Esophagus muscularis mucosa (tissue), 4 donors: ENCODE measurements at regions not wholly inside any gene's neighbourhood (a gene's known extent, or its start where the extent isn't known, plus 50 kb on each side); places are given as distances from the start of the nearest gene placed in this dataset.

ENCODE experiments used
- DNase-seq: peaks from one replicate; pipeline ENCODE4 v3.0.0-alpha.2; 2017; ENCODE audit errors: extremely low spot score
- H3K27ac ChIP-seq, 4 donors: fragments of 200-600 bp; sonication (generic); replicated peaks in 1 of 4; 1 replicate in 3 of 4; 2 replicates in 1 of 4; pipeline ENCODE4 v1.5.1; 2016 to 2019; ENCODE audit warnings: mild to moderate bottlenecking in 1 of 4
- H3K27me3 ChIP-seq, 4 donors: fragments of 200-600 bp; sonication (generic); one replicate each; pipeline versions ENCODE4 v1.5.1 to v1.6.0; 2016 to 2019
- H3K36me3 ChIP-seq, 4 donors: fragments of 200-600 bp; sonication (generic); one replicate each; pipeline ENCODE4 v1.5.1; 2016 to 2019
- H3K4me1 ChIP-seq, 4 donors: fragments of 200-600 bp; sonication (generic); one replicate each; pipeline ENCODE4 v1.5.1; 2016 to 2019
- H3K4me3 ChIP-seq, 4 donors: fragments of 200-600 bp; sonication (generic); 1 replicate in 2 of 4; 2 replicates in 2 of 4; pipeline ENCODE4 v1.5.1; 2016 to 2019; ENCODE audit warnings: mild to moderate bottlenecking in 4 of 4, moderate library complexity in 1 of 4
- H3K9me3 ChIP-seq, 4 donors: fragments of 200-600 bp; sonication (generic); 1 replicate in 3 of 4; 2 replicates in 1 of 4; pipeline ENCODE4 v1.5.1; 2016 to 2019
- EP300 ChIP-seq: sonication (generic); formaldehyde crosslinking; IDR thresholded peaks from one replicate; pipeline ENCODE4 v1.6.1; 2017; ENCODE audit warnings: antibody characterized with exemption
- POLR2A ChIP-seq: fragments of 450-650 bp; IDR thresholded peaks from one replicate; pipeline ENCODE4 v1.6.1; 2017; ENCODE audit warnings: antibody characterized with exemption, moderate library complexity, mild to moderate bottlenecking, low read depth
- POLR2AphosphoS5 ChIP-seq, 2 donors: sonication (generic); formaldehyde crosslinking; IDR thresholded peaks; one replicate each; pipeline ENCODE4 v1.6.1; 2017; ENCODE audit warnings: antibody characterized with exemption in 2 of 2
- WGBS: methylation state at CpG from one replicate; pipeline ENCODE4 v1.1.5; 2018; 5-methylcytosine and 5-hydroxymethylcytosine counted together
- intact Hi-C: fragments of 100-400 bp; cut with DNase I; formaldehyde crosslinking; loops from one replicate; pipeline ENCODE4 v1.15.1; 2023
- TF ChIP-seq, protein P1 (sequence below), 3 experiments: fragments of 200-600 bp in 2 of 3; fragments of 450-650 bp in 1 of 3; sonication (generic) in 2 of 3; IDR thresholded peaks; one replicate each; pipeline ENCODE4 v1.5.1; 2017 to 2019; ENCODE audit warnings: antibody characterized with exemption in 3 of 3, mild to moderate bottlenecking in 2 of 3, moderate library complexity in 1 of 3

- 56% methylated on average over 2 of the region's 2 CpGs for WGBS
- no peaks in the 10 kb centered on the region for H3K9me3 ChIP-seq
- no peaks in the 10 kb centered on the region for H3K36me3 ChIP-seq
- no peak overlapping the region for H3K27ac ChIP-seq
- H3K27me3 ChIP-seq, result no peaks in the 10 kb centered on the region
- TF ChIP-seq EP300, result no peak
- no peak for TF ChIP-seq POLR2AphosphoS5 (IDR thresholded peaks at IDR 0.05)
- TF ChIP-seq POLR2A, result no peak
- TF ChIP-seq, protein P1, sequence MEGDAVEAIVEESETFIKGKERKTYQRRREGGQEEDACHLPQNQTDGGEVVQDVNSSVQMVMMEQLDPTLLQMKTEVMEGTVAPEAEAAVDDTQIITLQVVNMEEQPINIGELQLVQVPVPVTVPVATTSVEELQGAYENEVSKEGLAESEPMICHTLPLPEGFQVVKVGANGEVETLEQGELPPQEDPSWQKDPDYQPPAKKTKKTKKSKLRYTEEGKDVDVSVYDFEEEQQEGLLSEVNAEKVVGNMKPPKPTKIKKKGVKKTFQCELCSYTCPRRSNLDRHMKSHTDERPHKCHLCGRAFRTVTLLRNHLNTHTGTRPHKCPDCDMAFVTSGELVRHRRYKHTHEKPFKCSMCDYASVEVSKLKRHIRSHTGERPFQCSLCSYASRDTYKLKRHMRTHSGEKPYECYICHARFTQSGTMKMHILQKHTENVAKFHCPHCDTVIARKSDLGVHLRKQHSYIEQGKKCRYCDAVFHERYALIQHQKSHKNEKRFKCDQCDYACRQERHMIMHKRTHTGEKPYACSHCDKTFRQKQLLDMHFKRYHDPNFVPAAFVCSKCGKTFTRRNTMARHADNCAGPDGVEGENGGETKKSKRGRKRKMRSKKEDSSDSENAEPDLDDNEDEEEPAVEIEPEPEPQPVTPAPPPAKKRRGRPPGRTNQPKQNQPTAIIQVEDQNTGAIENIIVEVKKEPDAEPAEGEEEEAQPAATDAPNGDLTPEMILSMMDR (IDR thresholded peaks at IDR 0.05), result no peak
- H3K4me1 ChIP-seq, result peaks cover 7 to 24% (median 15%) of the 10 kb centered on the region in 4 donors
- no peak for DNase-seq
- H3K4me3 ChIP-seq, result no peak overlapping the region
- intact Hi-C loops, result no loop called here
These were observed 182.3 kb downstream of the BLID start for GRCh38 chr11:121933694-121934093.

DNA sequence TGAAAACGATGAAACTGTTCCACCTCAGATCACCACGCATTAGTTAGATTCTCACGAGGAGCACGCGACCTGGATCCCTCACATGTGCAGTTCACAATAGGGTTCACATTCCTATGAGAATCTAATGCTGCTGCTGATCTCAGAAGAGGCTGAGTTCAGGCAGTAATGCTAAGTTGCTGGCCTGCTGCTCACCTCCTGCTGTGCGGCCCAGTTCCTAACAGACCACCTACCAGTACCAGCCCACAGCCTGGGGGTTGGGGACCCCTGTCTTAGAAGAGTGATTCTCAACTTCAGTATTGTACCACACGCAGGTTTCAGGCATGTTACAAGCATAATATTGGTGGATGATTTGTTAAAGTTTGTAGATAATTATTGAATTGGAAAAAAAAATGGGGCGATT is 182.7 kb downstream of the BLID start:
- intact Hi-C loops, result no loop called here
- Histone ChIP-seq H3K36me3 (no peaks in the 10 kb centered on the region), H3K4me1 (peaks cover 8 to 28% (median 18%) of the 10 kb centered on the region in 4 donors), H3K27ac (no peak overlapping the region), H3K9me3 (no peaks in the 10 kb centered on the region), H3K27me3 (no peaks in the 10 kb centered on the region), H3K4me3 (no peak overlapping the region)
- TF ChIP-seq, protein P1 (IDR thresholded peaks at IDR 0.05), result no peak
- TF ChIP-seq POLR2A (no peak), EP300 (no peak), POLR2AphosphoS5 (IDR thresholded peaks at IDR 0.05) (no peak)
- WGBS, result 97% methylated on average over 8 of the region's 8 CpGs
- peak; percentile 77 for DNase-seq

GRCh38 chr11:121932646-121933185 is 183.3 kb downstream of the BLID start:
- Histone ChIP-seq H3K27ac (no peak overlapping the region), H3K36me3 (no peaks in the 10 kb centered on the region), H3K27me3 (no peaks in the 10 kb centered on the region), H3K4me1 (peaks cover 8 to 28% (median 18%) of the 10 kb centered on the region in 4 donors), H3K4me3 (no peak overlapping the region), H3K9me3 (no peaks in the 10 kb centered on the region)
- TF ChIP-seq POLR2AphosphoS5 (IDR thresholded peaks at IDR 0.05) (no peak), POLR2A (no peak), EP300 (no peak)
- TF ChIP-seq, protein P1 (IDR thresholded peaks at IDR 0.05), result no peak
- DNase-seq, result peak; percentile 7
- intact Hi-C loops, result no loop called here
- 93% methylated on average over 3 of the region's 3 CpGs for WGBS

DNA sequence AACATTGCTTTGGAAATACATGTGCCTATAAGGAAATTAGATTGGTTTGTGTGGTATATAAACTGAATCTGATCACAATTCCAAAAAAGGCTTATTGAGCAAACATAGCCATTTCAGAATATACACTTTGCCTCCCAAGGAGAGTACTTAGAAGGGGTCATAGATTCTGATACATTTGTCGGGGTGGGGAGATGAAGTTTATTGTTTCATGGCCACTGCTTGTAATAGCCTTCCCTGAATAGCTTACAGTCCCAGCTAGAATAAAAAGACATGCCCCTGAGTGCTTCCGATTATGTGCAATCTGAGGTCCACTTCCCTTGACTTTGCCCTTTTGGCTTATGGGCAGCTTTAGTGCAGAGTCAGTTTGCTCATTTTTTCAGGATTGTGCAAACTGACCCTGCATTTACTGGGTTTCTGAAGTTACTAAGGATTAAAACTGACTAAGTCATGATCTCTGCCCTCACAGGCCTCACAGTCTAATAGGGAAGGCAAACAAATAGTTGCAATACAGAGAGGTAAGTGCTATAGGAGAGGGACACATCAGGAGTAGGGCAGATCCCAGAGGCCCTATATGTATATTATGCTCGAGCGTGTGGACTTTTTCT is 184.2 kb downstream of the BLID start:
- intact Hi-C loops, result no loop called here
- DNase-seq, result peak; percentile 50
- H3K27me3 ChIP-seq, result no peaks in the 10 kb centered on the region
- H3K27ac ChIP-seq, result no peak overlapping the region
- no peaks in the 10 kb centered on the region for H3K36me3 ChIP-seq
- no peak for TF ChIP-seq EP300
- no peak for TF ChIP-seq POLR2A
- TF ChIP-seq, protein P1 (IDR thresholded peaks at IDR 0.05), result no peak
- TF ChIP-seq POLR2AphosphoS5 (IDR thresholded peaks at IDR 0.05), result no peak
- peaks cover 8 to 28% (median 18%) of the 10 kb centered on the region in 4 donors for H3K4me1 ChIP-seq
- no peaks in the 10 kb centered on the region for H3K9me3 ChIP-seq
- 80% methylated on average over 4 of the region's 4 CpGs for WGBS
- no peak overlapping the region for H3K4me3 ChIP-seq

DNA sequence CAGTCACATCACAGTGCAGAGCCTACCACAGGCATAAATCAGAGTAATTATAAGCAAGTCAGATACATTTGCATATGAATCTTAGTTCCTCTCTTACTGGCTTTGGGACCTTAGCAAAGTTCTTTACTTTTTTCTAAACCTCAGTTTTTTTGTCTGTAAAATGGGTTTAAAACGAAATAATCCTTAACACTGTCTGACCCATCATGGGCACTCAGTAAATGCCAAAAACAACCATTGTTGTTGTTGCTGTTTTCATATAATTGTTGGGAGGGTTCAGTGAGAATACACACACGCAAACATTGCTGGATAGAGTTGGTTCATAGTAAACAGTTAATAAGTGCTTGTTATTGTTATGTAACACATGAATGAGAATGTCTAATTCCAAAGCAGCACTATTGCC is 184.9 kb downstream of the BLID start:
- H3K27me3 ChIP-seq, result no peaks in the 10 kb centered on the region
- no peak for DNase-seq
- H3K4me3 ChIP-seq, result no peak overlapping the region
- intact Hi-C loops, result no loop called here
- no peak for TF ChIP-seq EP300
- TF ChIP-seq POLR2AphosphoS5 (IDR thresholded peaks at IDR 0.05), result no peak
- no peak for TF ChIP-seq POLR2A
- TF ChIP-seq, protein P1 (IDR thresholded peaks at IDR 0.05), result no peak
- no peaks in the 10 kb centered on the region for H3K36me3 ChIP-seq
- no peaks in the 10 kb centered on the region for H3K9me3 ChIP-seq
- H3K4me1 ChIP-seq, result peaks cover 8 to 28% (median 18%) of the 10 kb centered on the region in 4 donors
- WGBS, result 88% methylated on average over 2 of the region's 2 CpGs
- no peak overlapping the region for H3K27ac ChIP-seq
